Smooth muscle cell (in vitro differentiated cells): ENCODE measurements at regions not wholly inside any gene's neighbourhood (a gene's known extent, or its start where the extent isn't known, plus 50 kb on each side); places are given as distances from the start of the nearest gene placed in this dataset.
A peak's percentile ranks its signal among the peaks of the same experiment; 100 is the strongest.
"Not testable (repeated sequence)": the region's sequence is repeated elsewhere in the genome, so short reads cannot be mapped to it uniquely, and the experiment has no call there.

ENCODE experiments used
- DNase-seq: peaks from one replicate; lab custom pipeline; 2025; ENCODE audit not compliant: unreplicated experiment; lab: John Stamatoyannopoulos, UW
- H2AFZ ChIP-seq: fragments of 200-600 bp; sonication (generic); 2 replicates; pipeline ENCODE4 v1.6.0; 2016; ENCODE audit warnings: antibody characterized with exemption, low read depth, mild to moderate bottlenecking
- H3F3A ChIP-seq: fragments of 200-600 bp; sonication (generic); 2 replicates; pipeline ENCODE4 v1.6.0; 2017; ENCODE audit warnings: antibody characterized with exemption, low read depth
- H3K27ac ChIP-seq: fragments of 200-600 bp; sonication (generic); 2 replicates; pipeline ENCODE4 v1.5.1; 2016; ENCODE audit warnings: low read depth, mild to moderate bottlenecking
- H3K27me3 ChIP-seq: fragments of 200-600 bp; sonication (generic); 2 replicates; pipeline ENCODE4 v1.6.1; 2016; ENCODE audit warnings: low read depth, mild to moderate bottlenecking
- H3K36me3 ChIP-seq: fragments of 200-600 bp; sonication (generic); 2 replicates; pipeline ENCODE4 v1.5.1; 2016; ENCODE audit warnings: low read depth
- H3K4me1 ChIP-seq: fragments of 200-600 bp; sonication (generic); 2 replicates; pipeline ENCODE4 v1.5.1; 2016; ENCODE audit warnings: low read depth
- H3K4me2 ChIP-seq: fragments of 200-600 bp; sonication (generic); 2 replicates; pipeline ENCODE4 v1.6.0; 2016; ENCODE audit warnings: mild to moderate bottlenecking
- H3K4me3 ChIP-seq: fragments of 200-600 bp; sonication (generic); 2 replicates; pipeline ENCODE4 v1.5.1; 2016; ENCODE audit warnings: mild to moderate bottlenecking
- H3K79me2 ChIP-seq: fragments of 200-600 bp; sonication (generic); 2 replicates; pipeline ENCODE4 v1.6.0; 2016; ENCODE audit warnings: low read depth, mild to moderate bottlenecking
- H3K9ac ChIP-seq: fragments of 200-600 bp; sonication (generic); 2 replicates; pipeline ENCODE4 v1.6.0; 2016; ENCODE audit warnings: low read depth
- H3K9me3 ChIP-seq: fragments of 200-600 bp; sonication (generic); replicated peaks from 2 replicates; pipeline ENCODE4 v1.5.1; 2016; ENCODE audit warnings: low read depth
- H4K20me1 ChIP-seq: fragments of 200-600 bp; sonication (generic); 2 replicates; pipeline ENCODE4 v1.6.0; 2016; ENCODE audit warnings: low read depth
- WGBS: methylation state at CpG from one replicate; pipeline ENCODE4 v1.1.7; 2016; ENCODE audit warnings: low lambda C conversion rate; 5-methylcytosine and 5-hydroxymethylcytosine counted together
- TF ChIP-seq, protein P1 (sequence below): fragments of 200-600 bp; sonication (generic); IDR thresholded peaks from 2 replicates; pipeline ENCODE4 v1.5.1; 2017; ENCODE audit warnings: borderline replicate concordance, mild to moderate bottlenecking, antibody characterized with exemption; ENCODE audit not compliant: insufficient read depth, poor library complexity, severe bottlenecking

DNA sequence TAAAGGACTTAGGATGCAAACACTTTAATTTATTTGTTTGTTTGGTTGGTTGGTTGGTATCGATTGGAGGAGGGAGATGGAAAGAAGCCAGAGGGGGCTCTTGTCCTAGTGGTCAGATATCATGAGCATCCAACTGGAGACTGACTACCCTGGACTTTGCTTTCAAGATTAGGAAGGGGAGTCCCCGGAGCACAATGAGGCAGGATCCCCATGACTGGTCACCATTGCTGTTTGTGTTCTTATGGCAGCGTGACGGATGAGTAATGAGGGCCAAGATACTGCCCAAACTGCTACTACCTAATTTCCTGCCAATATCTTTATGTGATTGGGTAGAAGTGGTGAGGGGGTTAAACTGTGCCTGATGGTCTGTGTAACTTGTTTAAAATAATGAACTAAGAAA, 354.6 kb upstream of the ROPN1 start:
- Histone ChIP-seq H3K4me2 (no peak overlapping the region), H3K27me3 (no peaks in the 10 kb centered on the region), H3K79me2 (no peaks in the 10 kb centered on the region), H3K4me3 (no peak overlapping the region), H3K27ac (no peak overlapping the region), H2AFZ (no peak overlapping the region), H3K9me3 (no peaks in the 10 kb centered on the region), H3K9ac (no peak overlapping the region), H4K20me1 (no peaks in the 10 kb centered on the region), H3K4me1 (peaks cover under 1% of the 10 kb centered on the region), H3F3A (no peaks in the 10 kb centered on the region), H3K36me3 (no peaks in the 10 kb centered on the region)
- no peak for DNase-seq
- TF ChIP-seq, protein P1, sequence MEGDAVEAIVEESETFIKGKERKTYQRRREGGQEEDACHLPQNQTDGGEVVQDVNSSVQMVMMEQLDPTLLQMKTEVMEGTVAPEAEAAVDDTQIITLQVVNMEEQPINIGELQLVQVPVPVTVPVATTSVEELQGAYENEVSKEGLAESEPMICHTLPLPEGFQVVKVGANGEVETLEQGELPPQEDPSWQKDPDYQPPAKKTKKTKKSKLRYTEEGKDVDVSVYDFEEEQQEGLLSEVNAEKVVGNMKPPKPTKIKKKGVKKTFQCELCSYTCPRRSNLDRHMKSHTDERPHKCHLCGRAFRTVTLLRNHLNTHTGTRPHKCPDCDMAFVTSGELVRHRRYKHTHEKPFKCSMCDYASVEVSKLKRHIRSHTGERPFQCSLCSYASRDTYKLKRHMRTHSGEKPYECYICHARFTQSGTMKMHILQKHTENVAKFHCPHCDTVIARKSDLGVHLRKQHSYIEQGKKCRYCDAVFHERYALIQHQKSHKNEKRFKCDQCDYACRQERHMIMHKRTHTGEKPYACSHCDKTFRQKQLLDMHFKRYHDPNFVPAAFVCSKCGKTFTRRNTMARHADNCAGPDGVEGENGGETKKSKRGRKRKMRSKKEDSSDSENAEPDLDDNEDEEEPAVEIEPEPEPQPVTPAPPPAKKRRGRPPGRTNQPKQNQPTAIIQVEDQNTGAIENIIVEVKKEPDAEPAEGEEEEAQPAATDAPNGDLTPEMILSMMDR: no peak
- 94% methylated on average over 4 of the region's 4 CpGs for WGBS

DNA sequence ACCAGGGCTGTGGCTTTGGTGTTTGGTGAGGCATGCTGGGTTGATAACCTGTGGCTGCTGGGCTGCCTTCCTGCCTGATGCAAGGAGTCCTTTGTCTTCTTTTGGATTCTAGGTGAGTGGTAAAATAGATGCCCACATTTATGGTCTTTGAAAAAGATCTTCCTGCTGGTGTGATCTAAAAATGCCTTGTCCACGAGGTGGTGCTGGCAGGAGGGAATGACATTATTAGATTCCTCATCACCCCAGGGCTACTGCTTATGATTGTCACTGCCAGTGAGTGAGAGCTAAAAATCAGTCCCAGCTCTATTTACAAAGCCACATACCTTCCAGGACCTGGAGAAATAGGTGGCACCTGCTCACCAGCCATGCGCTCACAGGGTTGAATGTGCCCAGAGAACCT, 355.5 kb upstream of the ROPN1 start:
- Histone ChIP-seq H3K79me2 (no peaks in the 10 kb centered on the region), H4K20me1 (no peaks in the 10 kb centered on the region), H3F3A (no peaks in the 10 kb centered on the region), H3K4me3 (no peak overlapping the region), H3K36me3 (no peaks in the 10 kb centered on the region), H3K4me1 (peaks cover 10% of the 10 kb centered on the region), H3K9ac (no peak overlapping the region), H2AFZ (no peak overlapping the region), H3K27me3 (no peaks in the 10 kb centered on the region), H3K27ac (no peak overlapping the region), H3K4me2 (no peak overlapping the region), H3K9me3 (no peaks in the 10 kb centered on the region)
- TF ChIP-seq, protein P1: no peak
- 84% methylated on average over 2 of the region's 2 CpGs for WGBS
- DNase-seq: no peak

DNA sequence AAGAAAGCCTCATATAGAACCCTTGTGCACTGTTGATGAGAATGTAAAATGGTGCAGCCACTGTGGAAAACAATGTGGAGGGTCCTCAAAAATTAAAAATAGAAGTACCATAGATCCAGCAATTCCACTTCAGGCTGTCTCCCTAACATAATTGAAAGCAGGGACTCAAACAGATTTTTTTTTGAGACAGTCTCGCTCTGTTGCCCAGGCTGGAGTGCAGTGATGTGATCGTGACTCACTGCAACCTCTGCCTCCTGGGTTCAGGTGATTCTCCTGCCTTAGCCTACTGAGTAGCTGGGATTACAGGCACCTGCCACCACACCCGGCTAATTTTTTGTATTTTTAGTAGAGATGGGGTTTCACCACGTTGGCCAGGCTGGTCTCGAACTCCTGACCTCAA, 356.6 kb upstream of the ROPN1 start:
- 95% methylated on average over 5 of the region's 5 CpGs for WGBS
- H4K20me1 ChIP-seq, H3K9ac ChIP-seq, DNase-seq, H3K4me2 ChIP-seq, H3K79me2 ChIP-seq, H2AFZ ChIP-seq, H3K27me3 ChIP-seq, H3F3A ChIP-seq, H3K36me3 ChIP-seq, H3K27ac ChIP-seq, H3K9me3 ChIP-seq, H3K4me3 ChIP-seq: not testable (repeated sequence)
- H3K4me1 ChIP-seq: peaks cover 12% of the 10 kb centered on the region

DNA sequence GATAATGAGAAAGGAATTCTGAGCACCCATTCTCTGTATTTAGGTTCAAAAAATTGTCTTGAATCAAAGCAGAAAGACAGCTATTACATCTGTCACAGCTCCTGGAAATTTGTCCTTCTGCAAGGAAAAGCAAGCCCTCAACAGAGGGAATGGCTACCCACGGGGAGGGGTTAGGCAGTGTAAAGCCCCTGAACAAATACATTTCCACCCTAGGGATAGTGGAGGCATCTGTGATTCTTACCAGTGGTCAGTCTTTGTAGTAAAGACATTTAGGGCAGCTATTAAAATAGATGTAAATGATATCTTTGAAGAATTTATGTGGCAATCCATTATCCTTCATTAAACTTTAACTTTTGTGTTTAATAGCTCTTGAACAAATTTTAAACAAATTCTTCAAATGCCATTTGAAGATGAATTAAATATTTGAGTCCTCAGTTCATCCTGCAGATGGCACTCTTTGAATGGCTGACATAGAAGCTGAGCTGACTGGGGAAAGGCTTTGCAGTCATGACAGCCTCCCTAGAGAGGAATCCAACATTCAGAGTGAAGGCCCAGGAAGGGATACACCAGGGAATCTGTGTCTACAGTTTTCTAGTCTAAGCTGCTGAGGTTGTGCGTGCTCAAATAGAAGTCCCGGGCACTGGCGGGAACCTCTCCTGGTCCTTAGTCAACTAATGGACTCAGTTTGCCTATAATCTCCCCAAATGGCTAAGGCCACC, 359.7 kb upstream of the ROPN1 start:
- DNase-seq: no peak
- Histone ChIP-seq H3F3A (no peaks in the 10 kb centered on the region), H3K4me3 (no peak overlapping the region), H2AFZ (no peak overlapping the region), H3K27me3 (no peaks in the 10 kb centered on the region), H3K36me3 (no peaks in the 10 kb centered on the region), H4K20me1 (no peaks in the 10 kb centered on the region), H3K9ac (no peak overlapping the region), H3K79me2 (no peaks in the 10 kb centered on the region), H3K4me2 (peak overlapping the region; percentile 53), H3K4me1 (peaks cover 12% of the 10 kb centered on the region), H3K9me3 (no peaks in the 10 kb centered on the region), H3K27ac (peak overlapping the region; percentile 21)
- TF ChIP-seq, protein P1: peak; percentile 63
- 37% methylated on average over 4 of the region's 4 CpGs for WGBS
